K562 (cell line): ENCODE measurements at regions not wholly inside any gene's neighbourhood (a gene's known extent, or its start where the extent isn't known, plus 50 kb on each side); places are given as distances from the start of the nearest gene placed in this dataset.

ENCODE experiments used
- ATAC-seq: fragments of 200-7000 bp; cut with Tn5 transposase; 3 replicates; pipeline ENCODE4 v1.9.1; 2020; ENCODE audit warnings: moderate library complexity
- BruUV-seq: library from RNA; stranded (reverse); fragments of 400-500 nt; replicated peaks from 2 replicates; lab custom pipeline; 2021; lab: Mats Ljungman, UMichigan
- CTCF ChIA-PET: fragments of 300-600 bp; formaldehyde crosslinking; extraction: SDS; loops from one replicate; lab custom pipeline; 2021; ENCODE audit warnings: low intra/inter-chr PET ratio; lab: Yijun Ruan, JAX
- POLR2A ChIA-PET: fragments of 300-600, 350-650 bp; sonication (Branson Sonifier 250); formaldehyde crosslinking; extraction: SDS; loops from one replicate; lab custom pipeline; 2021; ENCODE audit warnings: antibody characterized with exemption, inconsistent platforms; lab: Yijun Ruan, JAX
- DNase-seq, 4 experiments: peaks; one replicate each; pipeline versions ENCODE4 v3.0.0 to v3.0.0-alpha.2; 2011 to 2018; ENCODE audit warnings: low spot score in 3 of 4, mixed read lengths in 3 of 4; ENCODE audit errors: extremely low read depth in 1 of 4
- FAIRE-seq: peaks from 2 replicates; lab custom pipeline; 2011; peaks lifted over from hg19 to GRCh38; lab: Jason Lieb, UNC
- H2AFZ ChIP-seq: 2 replicates; pipeline ENCODE4 v1.6.0; 2011; ENCODE audit warnings: low read depth, low read length, control low read depth, inconsistent platforms
- H3K27ac ChIP-seq: fragments of 200-600 bp; 3 replicates; pipeline ENCODE4 v1.8.0; 2011; ENCODE audit warnings: low read depth, mild to moderate bottlenecking, control low read depth, inconsistent platforms, low read length, moderate library complexity, mixed read lengths; ENCODE audit errors: extremely low read depth
- H3K27me3 ChIP-seq, 2 experiments: fragments of 300-600 bp in 1 of 2; 2 replicates in 1 of 2; 3 replicates in 1 of 2; pipeline versions ENCODE4 v1.6.0 to v1.8.0; 2011; ENCODE audit warnings: inconsistent platforms in 2 of 2, low read length in 2 of 2, mild to moderate bottlenecking in 1 of 2, mixed read lengths in 1 of 2, moderate library complexity in 1 of 2; ENCODE audit not compliant: control insufficient read depth in 2 of 2, insufficient read depth in 2 of 2
- H3K36me3 ChIP-seq: fragments of 300-600 bp; 3 replicates; pipeline ENCODE4 v1.8.0; 2011; ENCODE audit warnings: mild to moderate bottlenecking, low read length, inconsistent platforms; ENCODE audit not compliant: control insufficient read depth, insufficient read depth
- H3K4me1 ChIP-seq, 2 experiments: fragments of 200-600 bp in 1 of 2; replicated peaks in 1 of 2; 2 replicates in 1 of 2; 3 replicates in 1 of 2; pipeline versions ENCODE4 v1.5.1 to v1.8.0; 2011; ENCODE audit warnings: inconsistent platforms in 2 of 2, low read length in 2 of 2, mild to moderate bottlenecking in 1 of 2, mixed read lengths in 1 of 2, moderate library complexity in 1 of 2; ENCODE audit not compliant: control insufficient read depth in 2 of 2, insufficient read depth in 2 of 2
- H3K4me2 ChIP-seq: 2 replicates; pipeline ENCODE4 v1.6.1; 2011; ENCODE audit warnings: low read length, control low read depth, inconsistent platforms, mixed read lengths; ENCODE audit not compliant: insufficient read depth
- H3K4me3 ChIP-seq: fragments of 200-600 bp; sonication (generic), shearing (Covaris generic); 2 replicates; pipeline ENCODE4 v1.5.1; 2016; ENCODE audit warnings: control low read depth, inconsistent platforms
- H3K79me2 ChIP-seq: fragments of 200-600 bp; 3 replicates; pipeline ENCODE4 v1.8.0; 2011; ENCODE audit warnings: low read length, inconsistent platforms; ENCODE audit not compliant: control insufficient read depth, insufficient read depth
- H3K9ac ChIP-seq, 2 experiments: 2 replicates each; pipeline versions ENCODE4 v1.6.0 to v1.6.1; 2011; ENCODE audit warnings: low read depth in 2 of 2, low read length in 2 of 2, control low read depth in 1 of 2, inconsistent platforms in 1 of 2, mild to moderate bottlenecking in 1 of 2, mixed read lengths in 1 of 2; ENCODE audit not compliant: insufficient read depth in 1 of 2
- H3K9me1 ChIP-seq: one replicate; pipeline ENCODE4 v1.6.0; 2011; ENCODE audit warnings: inconsistent platforms, mild to moderate bottlenecking, low read length, moderate library complexity; ENCODE audit not compliant: control insufficient read depth, insufficient read depth
- H3K9me3 ChIP-seq: replicated peaks from 2 replicates; pipeline ENCODE4 v1.5.1; 2011; ENCODE audit warnings: low read depth, low read length, inconsistent platforms; ENCODE audit not compliant: control insufficient read depth, insufficient read depth
- H4K20me1 ChIP-seq: replicated peaks from 2 replicates; pipeline ENCODE4 v1.6.1; 2011; ENCODE audit warnings: low read length, inconsistent platforms, mixed read lengths; ENCODE audit not compliant: control insufficient read depth, insufficient read depth
- ARNT ChIP-seq, 2 experiments: fragments of 450-650 bp; IDR thresholded peaks; 2 replicates each; pipeline ENCODE4 v1.6.1; 2016; ENCODE audit warnings: mild to moderate bottlenecking in 1 of 2
- CEBPG ChIP-seq, 3 experiments: fragments of 200-800 bp in 1 of 3; sonication (Bioruptor generic) in 1 of 3; sonication (generic) in 1 of 3; formaldehyde crosslinking in 1 of 3; IDR thresholded peaks in 2 of 3; conservative IDR thresholded peaks in 1 of 3; 2 replicates each; pipeline versions ENCODE4 v1.6.1 to v1.8.0; 2016 to 2022; ENCODE audit warnings: missing compliant biosample characterization in 2 of 3, missing genetic modification characterization in 2 of 3, mild to moderate bottlenecking in 1 of 3, missing genetic modification reagents in 1 of 3
- CHCHD3 ChIP-seq: fragments of 250-450 bp; sonication (Bioruptor Pico); IDR thresholded peaks from 2 replicates; pipeline ENCODE4 v2.1.2; 2022; ENCODE audit warnings: mild to moderate bottlenecking
- ELF4 ChIP-seq: fragments of 450-650 bp; formaldehyde crosslinking; IDR thresholded peaks from 2 replicates; pipeline ENCODE4 v1.4.0; 2022; ENCODE audit warnings: missing genetic modification characterization
- L3MBTL2 ChIP-seq: fragments of 450-650 bp; IDR thresholded peaks from 2 replicates; pipeline ENCODE4 v1.6.1; 2016; ENCODE audit warnings: mild to moderate bottlenecking, moderate library complexity
- MCM2 ChIP-seq: fragments of 450-650 bp; IDR thresholded peaks from 2 replicates; pipeline ENCODE4 v1.6.1; 2017; ENCODE audit warnings: low read depth, mild to moderate bottlenecking
- MYBL2 ChIP-seq, 2 experiments: fragments of 450-650 bp in 1 of 2; sonication (generic) in 1 of 2; formaldehyde crosslinking in 1 of 2; IDR thresholded peaks; 2 replicates each; pipeline versions ENCODE4 v1.6.1 to v1.8.1; 2017 to 2022; ENCODE audit warnings: borderline replicate concordance in 1 of 2, inconsistent platforms in 1 of 2, low read depth in 1 of 2, mild to moderate bottlenecking in 1 of 2, missing genetic modification reagents in 1 of 2, moderate library complexity in 1 of 2
- NCOA4 ChIP-seq: fragments of 450-650 bp; IDR thresholded peaks from 2 replicates; pipeline ENCODE4 v1.6.1; 2018; ENCODE audit warnings: mild to moderate bottlenecking; ENCODE audit not compliant: partially characterized antibody
- NCOA6 ChIP-seq: fragments of 450-650 bp; IDR thresholded peaks from 2 replicates; pipeline ENCODE4 v1.6.1; 2017; ENCODE audit warnings: mild to moderate bottlenecking
- NFE2 ChIP-seq: IDR thresholded peaks from 2 replicates; pipeline ENCODE4 v1.6.1; 2014; ENCODE audit warnings: antibody characterized with exemption, low read depth
- RBM14 ChIP-seq: fragments of 200-400 bp; formaldehyde crosslinking; IDR thresholded peaks from 2 replicates; pipeline ENCODE4 v1.6.1; 2018; ENCODE audit warnings: low read depth, mild to moderate bottlenecking, low read length, moderate library complexity, borderline replicate concordance; ENCODE audit not compliant: insufficient read depth
- RNF2 ChIP-seq: sonication (generic); IDR thresholded peaks from 2 replicates; pipeline ENCODE4 v1.6.1; 2016
- SAFB2 ChIP-seq: fragments of 200-400 bp; formaldehyde crosslinking; IDR thresholded peaks from 2 replicates; pipeline ENCODE4 v1.6.1; 2018; ENCODE audit warnings: borderline replicate concordance, low read length, low read depth, moderate library complexity; ENCODE audit not compliant: severe bottlenecking
- WGBS: fragments of 100-300 bp; shearing (Covaris generic); methylation state at CpG from one replicate; pipeline ENCODE4 v1.1.6; 2016; ENCODE audit warnings: low coverage, mixed read lengths; ENCODE audit not compliant: insufficient coverage; ENCODE audit errors: missing lambda C conversion rate; 5-methylcytosine and 5-hydroxymethylcytosine counted together
- in situ Hi-C: fragments of 300-500 bp; cut with MboI; formaldehyde crosslinking; loops from 4 replicates; pipeline ENCODE4 v1.15.0; 2018; ENCODE audit warnings: inconsistent platforms, mixed read lengths
- intact Hi-C: fragments of 100-400 bp; cut with micrococcal nuclease; formaldehyde crosslinking; loops from 2 replicates; pipeline ENCODE4 v1.14.2; 2022
- TF ChIP-seq, protein P1 (sequence below): fragments of 200-800 bp; sonication (Bioruptor generic); IDR thresholded peaks from 2 replicates; pipeline ENCODE4 v1.6.1; 2017; ENCODE audit warnings: missing genetic modification characterization, missing compliant biosample characterization
- TF ChIP-seq, protein P2 (sequence below): fragments of 450-650 bp; formaldehyde crosslinking; IDR thresholded peaks from 2 replicates; pipeline ENCODE4 v1.4.0; 2020; ENCODE audit warnings: mild to moderate bottlenecking, moderate library complexity
- TF ChIP-seq, protein P3 (sequence below): fragments of 250-450 bp; sonication (Bioruptor Pico); IDR thresholded peaks from 2 replicates; pipeline ENCODE4 v1.4.0; 2020; ENCODE audit warnings: mild to moderate bottlenecking, moderate library complexity

DNA sequence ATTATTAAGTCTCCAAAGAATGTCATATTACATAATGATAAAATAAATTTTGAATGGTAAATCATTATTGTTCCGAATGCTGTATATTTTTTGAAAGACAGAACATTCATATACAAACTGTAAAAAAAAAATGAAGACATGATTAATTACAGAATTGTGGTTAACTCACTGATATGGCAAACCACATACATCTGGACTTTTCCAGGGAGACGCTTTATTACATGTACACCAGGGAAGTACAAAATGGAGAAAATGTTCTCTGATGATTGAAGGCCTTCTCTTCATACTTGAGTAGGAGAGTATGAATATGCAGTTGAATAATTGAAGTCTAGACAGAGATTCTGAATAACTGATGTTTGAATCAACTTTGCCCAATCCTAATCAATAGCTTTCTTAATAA lies 1886.9 kb downstream of the EFNA5 start:
- TF ChIP-seq, protein P1, sequence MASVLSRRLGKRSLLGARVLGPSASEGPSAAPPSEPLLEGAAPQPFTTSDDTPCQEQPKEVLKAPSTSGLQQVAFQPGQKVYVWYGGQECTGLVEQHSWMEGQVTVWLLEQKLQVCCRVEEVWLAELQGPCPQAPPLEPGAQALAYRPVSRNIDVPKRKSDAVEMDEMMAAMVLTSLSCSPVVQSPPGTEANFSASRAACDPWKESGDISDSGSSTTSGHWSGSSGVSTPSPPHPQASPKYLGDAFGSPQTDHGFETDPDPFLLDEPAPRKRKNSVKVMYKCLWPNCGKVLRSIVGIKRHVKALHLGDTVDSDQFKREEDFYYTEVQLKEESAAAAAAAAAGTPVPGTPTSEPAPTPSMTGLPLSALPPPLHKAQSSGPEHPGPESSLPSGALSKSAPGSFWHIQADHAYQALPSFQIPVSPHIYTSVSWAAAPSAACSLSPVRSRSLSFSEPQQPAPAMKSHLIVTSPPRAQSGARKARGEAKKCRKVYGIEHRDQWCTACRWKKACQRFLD (CRISPR knock-in tag): no peak
- TF ChIP-seq RBM14 (no peak), ARNT (IDR thresholded peaks at IDR 0.05) (no peak), NCOA4 (no peak), ELF4 (CRISPR knock-in tag) (no peak), L3MBTL2 (no peak), NCOA6 (no peak), RNF2 (no peak), NFE2 (no peak), CHCHD3 (CRISPR knock-in tag) (no peak), MYBL2 (IDR thresholded peaks at IDR 0.05; ENCODE audit: low read depth) (no peak), MYBL2 (CRISPR knock-in tag; IDR thresholded peaks at IDR 0.05; ENCODE audit: borderline replicate concordance) (no peak), CEBPG (CRISPR knock-in tag; IDR thresholded peaks at IDR 0.05) (no peak), CEBPG (tag; conservative IDR thresholded peaks at IDR 0.05 in 1 of 2, IDR thresholded peaks at IDR 0.05 in 1 of 2) (no peak), MCM2 (no peak), SAFB2 (no peak)
- TF ChIP-seq, protein P2, sequence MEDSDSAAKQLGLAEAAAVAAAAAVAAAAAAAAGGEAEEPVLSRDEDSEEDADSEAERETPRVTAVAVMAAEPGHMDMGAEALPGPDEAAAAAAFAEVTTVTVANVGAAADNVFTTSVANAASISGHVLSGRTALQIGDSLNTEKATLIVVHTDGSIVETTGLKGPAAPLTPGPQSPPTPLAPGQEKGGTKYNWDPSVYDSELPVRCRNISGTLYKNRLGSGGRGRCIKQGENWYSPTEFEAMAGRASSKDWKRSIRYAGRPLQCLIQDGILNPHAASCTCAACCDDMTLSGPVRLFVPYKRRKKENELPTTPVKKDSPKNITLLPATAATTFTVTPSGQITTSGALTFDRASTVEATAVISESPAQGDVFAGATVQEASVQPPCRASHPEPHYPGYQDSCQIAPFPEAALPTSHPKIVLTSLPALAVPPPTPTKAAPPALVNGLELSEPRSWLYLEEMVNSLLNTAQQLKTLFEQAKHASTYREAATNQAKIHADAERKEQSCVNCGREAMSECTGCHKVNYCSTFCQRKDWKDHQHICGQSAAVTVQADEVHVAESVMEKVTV (CRISPR knock-in tag): no peak
- TF ChIP-seq, protein P3, sequence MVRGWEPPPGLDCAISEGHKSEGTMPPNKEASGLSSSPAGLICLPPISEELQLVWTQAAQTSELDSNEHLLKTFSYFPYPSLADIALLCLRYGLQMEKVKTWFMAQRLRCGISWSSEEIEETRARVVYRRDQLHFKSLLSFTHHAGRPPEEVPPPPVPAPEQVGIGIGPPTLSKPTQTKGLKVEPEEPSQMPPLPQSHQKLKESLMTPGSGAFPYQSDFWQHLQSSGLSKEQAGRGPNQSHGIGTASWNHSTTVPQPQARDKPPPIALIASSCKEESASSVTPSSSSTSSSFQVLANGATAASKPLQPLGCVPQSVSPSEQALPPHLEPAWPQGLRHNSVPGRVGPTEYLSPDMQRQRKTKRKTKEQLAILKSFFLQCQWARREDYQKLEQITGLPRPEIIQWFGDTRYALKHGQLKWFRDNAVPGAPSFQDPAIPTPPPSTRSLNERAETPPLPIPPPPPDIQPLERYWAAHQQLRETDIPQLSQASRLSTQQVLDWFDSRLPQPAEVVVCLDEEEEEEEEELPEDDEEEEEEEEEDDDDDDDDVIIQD (CRISPR knock-in tag): no peak
- H3K4me2 ChIP-seq: no peak overlapping the region
- ChIA-PET POLR2A (no interaction called here), CTCF (no interaction called here)
- H3K4me1 ChIP-seq: no peaks in the 10 kb centered on the region
- H3K79me2 ChIP-seq: no peaks in the 10 kb centered on the region
- in situ Hi-C loops (no loop called here), intact Hi-C loops (no loop called here)
- no TSS peak for BruUV-seq
- no peak overlapping the region for H2AFZ ChIP-seq
- WGBS: 6% methylated on average over 2 of the region's 2 CpGs
- no peak for FAIRE-seq
- H4K20me1 ChIP-seq: no peaks in the 10 kb centered on the region
- no peaks in the 10 kb centered on the region for H3K27me3 ChIP-seq
- H3K4me3 ChIP-seq: no peak overlapping the region
- no peak overlapping the region for H3K9ac ChIP-seq
- no peaks in the 10 kb centered on the region for H3K9me1 ChIP-seq
- H3K9me3 ChIP-seq: no peaks in the 10 kb centered on the region
- ATAC-seq: no peak
- H3K36me3 ChIP-seq: no peaks in the 10 kb centered on the region
- DNase-seq: no peak
- no peak overlapping the region for H3K27ac ChIP-seq
